H1 (cell line): ENCODE measurements at regions not wholly inside any gene's neighbourhood (a gene's known extent, or its start where the extent isn't known, plus 50 kb on each side); places are given as distances from the start of the nearest gene placed in this dataset.

ENCODE experiments used
- CTCF ChIP-seq, 3 experiments: IDR thresholded peaks; 1 replicate in 2 of 3; 2 replicates in 1 of 3; pipeline versions ENCODE4 v1.5.1 to v1.6.1; 2011; ENCODE audit warnings: low read length in 3 of 3, mild to moderate bottlenecking in 3 of 3, inconsistent platforms in 2 of 3, low read depth in 1 of 3, moderate library complexity in 1 of 3; ENCODE audit not compliant: insufficient read depth in 1 of 3; ENCODE audit errors: control extremely low read depth in 1 of 3
- KDM4A ChIP-seq: IDR thresholded peaks from one replicate; pipeline ENCODE4 v1.7.1; 2012; ENCODE audit warnings: low read depth, mild to moderate bottlenecking, moderate library complexity, low read length, inconsistent platforms; ENCODE audit not compliant: severe bottlenecking
- RXRA ChIP-seq: IDR thresholded peaks from 2 replicates; pipeline ENCODE4 v1.6.1; 2011; ENCODE audit warnings: low read depth, mild to moderate bottlenecking, low read length, moderate library complexity; ENCODE audit not compliant: insufficient read depth
- TAF1 ChIP-seq: IDR thresholded peaks from 2 replicates; pipeline ENCODE4 v1.6.1; 2011; ENCODE audit warnings: mild to moderate bottlenecking, low read depth, low read length
- TBP ChIP-seq: IDR thresholded peaks from 2 replicates; pipeline ENCODE4 v1.6.1; 2011; ENCODE audit warnings: low read depth, low read length, improper control_type of control experiment
- USF2 ChIP-seq: IDR thresholded peaks from 2 replicates; pipeline ENCODE4 v1.6.1; 2011; ENCODE audit warnings: low read length, improper control_type of control experiment

GRCh38 chr1:234697741-234698140 is 87.8 kb upstream of the IRF2BP2 start (continued):
- TF ChIP-seq USF2 (no peak), CTCF (IDR thresholded peaks at IDR 0.05; ENCODE audit: control extremely low read depth in 1 of 3, insufficient read depth in 1 of 3, low read depth in 1 of 3, low read length in 3 of 3) (no peak), TBP (no peak), TAF1 (no peak), KDM4A (no peak), RXRA (no peak)
